CD4-positive, CD25-positive, alpha-beta regulatory T cell (primary cell): ENCODE measurements at regions not wholly inside any gene's neighbourhood (a gene's known extent, or its start where the extent isn't known, plus 50 kb on each side); places are given as distances from the start of the nearest gene placed in this dataset.

ENCODE experiments used
- ATAC-seq, 2 donors: fragments of 150-1000 bp; cut with Tn5 transposase; one replicate each; pipeline ENCODE4 v1.10.0; 2021; ENCODE audit warnings: low read depth in 2 of 2, moderate number of reproducible peaks in 2 of 2, moderate library complexity in 1 of 2
- DNase-seq, 3 donors: peaks; one replicate each; pipeline versions ENCODE4 v3.0.0 to v3.0.0-alpha.2; 2012 to 2022; ENCODE audit warnings: mixed read lengths in 1 of 3
- H3K27ac ChIP-seq: one replicate; pipeline ENCODE4 v1.7.0; 2013; ENCODE audit warnings: mild to moderate bottlenecking, low read length; ENCODE audit not compliant: insufficient read depth, poor library complexity, severe bottlenecking
- H3K27me3 ChIP-seq: one replicate; pipeline ENCODE4 v1.7.0; 2013; ENCODE audit warnings: low read length; ENCODE audit not compliant: control insufficient read depth, insufficient read depth
- H3K36me3 ChIP-seq: one replicate; pipeline ENCODE4 v1.7.0; 2013; ENCODE audit warnings: mild to moderate bottlenecking, low read length, moderate library complexity; ENCODE audit not compliant: control insufficient read depth, insufficient read depth
- H3K4me1 ChIP-seq: 2 replicates; pipeline ENCODE4 v1.7.0; 2013; ENCODE audit warnings: mild to moderate bottlenecking, low read length; ENCODE audit not compliant: insufficient read depth, control insufficient read depth, poor library complexity, severe bottlenecking
- H3K4me3 ChIP-seq: one replicate; pipeline ENCODE4 v1.7.0; 2013; ENCODE audit warnings: low read depth, mild to moderate bottlenecking, low read length, moderate library complexity
- H3K9me3 ChIP-seq, 2 experiments: 1 replicate in 1 of 2; 2 replicates in 1 of 2; pipeline ENCODE4 v1.7.0; 2013; ENCODE audit warnings: low read length in 2 of 2, mild to moderate bottlenecking in 1 of 2, moderate library complexity in 1 of 2; ENCODE audit not compliant: control insufficient read depth in 2 of 2
- H3K27ac Mint-ChIP-seq, 3 donors: one replicate each; pipeline ENCODE4 v1.8.0; 2020 to 2022; ENCODE audit warnings: mild to moderate bottlenecking in 3 of 3, mixed read lengths in 3 of 3, moderate library complexity in 2 of 3
- H3K27me3 Mint-ChIP-seq: one replicate; pipeline ENCODE4 v1.8.0; 2022; ENCODE audit warnings: mild to moderate bottlenecking, mixed read lengths
- H3K36me3 Mint-ChIP-seq: one replicate; pipeline ENCODE4 v1.8.0; 2020; ENCODE audit warnings: mixed read lengths
- H3K4me1 Mint-ChIP-seq, 4 donors: one replicate each; pipeline ENCODE4 v1.8.0; 2020 to 2022; ENCODE audit warnings: mixed read lengths in 4 of 4, mild to moderate bottlenecking in 1 of 4
- H3K4me3 Mint-ChIP-seq, 4 donors: one replicate each; pipeline ENCODE4 v1.8.0; 2020 to 2022; ENCODE audit warnings: mild to moderate bottlenecking in 4 of 4, mixed read lengths in 4 of 4, moderate library complexity in 3 of 4
- H3K9me3 Mint-ChIP-seq, 7 donors: one replicate each; pipeline ENCODE4 v1.8.0; 2020 to 2022; ENCODE audit warnings: mixed read lengths in 7 of 7, mild to moderate bottlenecking in 3 of 7, moderate library complexity in 2 of 7

DNA sequence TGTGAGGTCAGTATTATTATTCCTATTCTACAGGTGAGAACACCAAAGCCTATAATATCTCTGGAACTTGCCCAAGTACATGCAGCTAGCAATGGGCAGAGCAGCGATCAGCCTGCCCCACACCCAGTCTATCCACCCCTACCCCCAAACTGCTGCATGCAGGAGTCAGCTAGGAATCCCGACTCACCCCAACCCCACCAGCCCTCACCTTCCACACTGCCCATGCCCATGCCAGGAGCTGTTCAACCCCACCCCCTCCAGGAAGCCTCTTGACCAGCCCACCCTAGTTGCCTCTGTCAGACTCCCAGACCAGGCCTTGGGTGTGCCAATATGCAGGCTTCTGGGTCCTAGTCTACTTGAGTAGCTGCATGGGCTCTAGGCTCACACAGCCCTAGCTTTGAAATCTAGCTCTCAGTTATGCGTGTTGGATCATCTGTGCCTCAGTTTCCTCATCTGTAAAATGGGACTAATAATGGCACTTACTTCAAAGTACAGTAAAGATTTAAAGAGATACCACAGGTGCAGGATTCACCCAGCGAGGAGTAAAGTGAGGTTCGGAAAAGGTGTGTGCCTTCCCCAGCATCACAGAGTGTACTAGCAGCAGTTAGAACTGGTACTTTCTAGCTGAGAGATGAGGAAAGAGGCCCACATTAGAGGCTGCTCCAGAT, 173.2 kb downstream of the VEGFA start:
- no peak overlapping the region for H3K27ac Mint-ChIP-seq
- H3K27me3 Mint-ChIP-seq: peaks cover 11% of the 10 kb centered on the region
- Histone ChIP-seq H3K36me3 (no peaks in the 10 kb centered on the region), H3K4me3 (no peak overlapping the region), H3K27me3 (peaks cover 8% of the 10 kb centered on the region), H3K27ac (no peak overlapping the region), H3K4me1 (no peaks in the 10 kb centered on the region), H3K9me3 (peaks cover 13 to 25% of the 10 kb centered on the region in 2 experiments)
- peaks cover 0 to 27% (median 2%) of the 10 kb centered on the region in 7 donors for H3K9me3 Mint-ChIP-seq
- no peak for ATAC-seq
- H3K36me3 Mint-ChIP-seq: no peaks in the 10 kb centered on the region
- no peak for DNase-seq
- H3K4me3 Mint-ChIP-seq: no peak overlapping the region
- no peaks in the 10 kb centered on the region for H3K4me1 Mint-ChIP-seq

DNA sequence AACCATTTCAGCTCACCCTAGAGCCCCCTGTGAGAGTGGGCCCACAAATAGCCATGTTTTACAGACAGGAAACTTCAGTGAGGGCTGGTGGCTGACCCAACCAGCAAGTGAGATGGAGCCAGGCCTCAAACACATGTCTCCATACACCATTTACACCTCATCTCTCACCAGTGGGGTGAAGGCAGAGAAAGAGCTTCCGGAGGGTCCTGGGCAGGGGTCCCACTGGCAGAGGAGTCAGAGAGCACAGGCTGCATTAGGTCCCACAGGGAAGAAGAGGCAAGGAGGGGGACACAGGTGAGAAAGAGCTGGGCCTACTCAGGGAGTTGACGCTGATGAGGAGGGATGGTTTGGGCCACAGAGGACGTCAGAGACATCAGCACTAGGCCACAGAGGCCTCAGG, 172.6 kb downstream of the VEGFA start:
- peaks cover 0 to 27% (median 2%) of the 10 kb centered on the region in 7 donors for H3K9me3 Mint-ChIP-seq

GRCh38 chr6:43942011-43942442, 172.0 kb downstream of the VEGFA start:
- Histone ChIP-seq H3K4me1 (no peaks in the 10 kb centered on the region), H3K4me3 (no peak overlapping the region), H3K27ac (no peak overlapping the region), H3K36me3 (no peaks in the 10 kb centered on the region), H3K27me3 (peaks cover 8% of the 10 kb centered on the region), H3K9me3 (peaks cover 13 to 24% of the 10 kb centered on the region in 2 experiments)
- ATAC-seq (no peak), DNase-seq (no peak)
- Mint-ChIP-seq H3K9me3 (peaks cover 0 to 27% (median 2%) of the 10 kb centered on the region in 7 donors), H3K27me3 (peaks cover 14% of the 10 kb centered on the region), H3K27ac (no peak overlapping the region), H3K4me3 (no peak overlapping the region), H3K4me1 (no peaks in the 10 kb centered on the region), H3K36me3 (no peaks in the 10 kb centered on the region)

More for the DNA sequence above, 172.6 kb downstream of the VEGFA start:
- Mint-ChIP-seq H3K4me1 (no peaks in the 10 kb centered on the region), H3K27me3 (peaks cover 14% of the 10 kb centered on the region), H3K27ac (no peak overlapping the region), H3K36me3 (no peaks in the 10 kb centered on the region), H3K4me3 (no peak overlapping the region)
- H3K9me3 ChIP-seq: peaks cover 13 to 25% of the 10 kb centered on the region in 2 experiments
- no peak for DNase-seq
- peaks cover 8% of the 10 kb centered on the region for H3K27me3 ChIP-seq
- H3K4me3 ChIP-seq: no peak overlapping the region
- no peaks in the 10 kb centered on the region for H3K36me3 ChIP-seq
- ATAC-seq: no peak
- no peaks in the 10 kb centered on the region for H3K4me1 ChIP-seq
- no peak overlapping the region for H3K27ac ChIP-seq

- ATAC-seq: no peak
These were observed 171.2 kb downstream of the VEGFA start for GRCh38 chr6:43941174-43941573.

DNA sequence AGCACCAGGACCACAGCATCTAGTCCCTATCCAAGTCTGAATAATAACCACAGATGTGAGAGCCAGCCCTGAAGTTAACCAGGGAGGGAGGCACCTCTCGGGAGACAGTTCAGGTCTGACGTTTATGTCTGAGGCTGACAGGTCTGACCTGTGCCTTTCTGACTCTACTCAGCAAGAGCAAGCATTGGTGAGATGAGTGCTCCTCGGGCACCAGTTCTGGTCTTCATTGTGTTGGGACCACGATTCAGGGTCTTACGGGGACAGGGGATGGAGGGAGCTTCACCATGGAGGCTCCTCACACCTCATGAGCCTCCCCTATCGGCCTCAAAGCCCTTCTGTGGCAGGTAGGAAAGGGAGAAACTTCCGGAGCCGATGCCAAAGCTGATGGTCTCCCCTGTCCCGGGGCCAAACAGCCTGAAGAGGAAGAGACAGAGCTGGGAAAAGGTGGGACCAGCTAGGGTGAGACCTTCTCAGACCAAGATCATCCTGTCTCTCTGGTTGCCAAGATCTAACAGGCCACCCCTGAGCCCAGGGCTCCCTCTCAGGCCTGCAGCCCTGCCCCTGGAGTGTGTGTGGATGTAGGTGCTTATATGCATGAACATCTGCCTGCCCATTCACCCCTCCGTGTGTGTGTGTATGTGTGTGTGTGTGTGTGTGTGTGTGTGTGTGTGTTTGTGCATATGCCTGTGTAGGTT, 170.5 kb downstream of the VEGFA start:
- no peak overlapping the region for H3K4me3 Mint-ChIP-seq
- no peak for ATAC-seq
- no peak for DNase-seq
- H3K27me3 Mint-ChIP-seq: peaks cover 14% of the 10 kb centered on the region
- Histone ChIP-seq H3K4me1 (no peaks in the 10 kb centered on the region), H3K36me3 (no peaks in the 10 kb centered on the region), H3K27ac (no peak overlapping the region), H3K9me3 (peaks cover 6 to 12% of the 10 kb centered on the region in 2 experiments), H3K27me3 (no peaks in the 10 kb centered on the region), H3K4me3 (no peak overlapping the region)
- peaks cover 0 to 18% (median 0%) of the 10 kb centered on the region in 7 donors for H3K9me3 Mint-ChIP-seq
- no peak overlapping the region for H3K27ac Mint-ChIP-seq
- no peaks in the 10 kb centered on the region for H3K36me3 Mint-ChIP-seq
- no peaks in the 10 kb centered on the region for H3K4me1 Mint-ChIP-seq

More at GRCh38 chr6:43941174-43941573, 171.2 kb downstream of the VEGFA start:
- H3K4me3 Mint-ChIP-seq: no peak overlapping the region
- Histone ChIP-seq H3K9me3 (peaks cover 11 to 18% of the 10 kb centered on the region in 2 experiments), H3K4me1 (no peaks in the 10 kb centered on the region), H3K27ac (no peak overlapping the region), H3K27me3 (peaks cover 5% of the 10 kb centered on the region), H3K4me3 (no peak overlapping the region), H3K36me3 (no peaks in the 10 kb centered on the region)
- H3K27me3 Mint-ChIP-seq: peaks cover 14% of the 10 kb centered on the region
- peaks cover 0 to 23% (median 0%) of the 10 kb centered on the region in 7 donors for H3K9me3 Mint-ChIP-seq
- H3K27ac Mint-ChIP-seq: no peak overlapping the region
- no peak for DNase-seq
- no peaks in the 10 kb centered on the region for H3K36me3 Mint-ChIP-seq
- H3K4me1 Mint-ChIP-seq: no peaks in the 10 kb centered on the region

DNA sequence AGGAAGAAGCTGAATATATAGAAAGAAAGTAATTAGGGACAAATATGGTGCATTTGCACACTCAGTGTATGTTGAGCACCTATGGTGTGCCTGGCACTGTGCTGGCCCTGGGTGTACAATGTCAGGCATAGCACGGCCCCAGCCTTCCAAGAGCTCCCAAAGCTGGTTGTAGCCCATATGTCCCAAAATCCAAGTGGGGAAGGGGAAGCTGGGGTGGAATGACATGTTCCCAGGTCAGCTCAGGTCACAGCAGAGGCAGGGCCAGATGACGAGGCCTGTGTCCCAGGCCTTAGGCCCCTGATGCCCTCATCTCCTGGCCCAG, 170.0 kb downstream of the VEGFA start:
- H3K36me3 ChIP-seq: no peaks in the 10 kb centered on the region
- Mint-ChIP-seq H3K4me3 (no peak overlapping the region), H3K9me3 (peaks cover 0 to 14% (median 0%) of the 10 kb centered on the region in 7 donors), H3K27me3 (peaks cover 14% of the 10 kb centered on the region), H3K36me3 (no peaks in the 10 kb centered on the region), H3K27ac (no peak overlapping the region), H3K4me1 (no peaks in the 10 kb centered on the region)
- DNase-seq (no peak), ATAC-seq (no peak)
- H3K27me3 ChIP-seq: no peaks in the 10 kb centered on the region
- no peak overlapping the region for H3K27ac ChIP-seq
- no peaks in the 10 kb centered on the region for H3K4me1 ChIP-seq
- H3K4me3 ChIP-seq: no peak overlapping the region
- peaks cover 3 to 7% of the 10 kb centered on the region in 2 experiments for H3K9me3 ChIP-seq

- H3K9me3 Mint-ChIP-seq: peaks cover 0 to 9% (median 0%) of the 10 kb centered on the region in 7 donors
- no peaks in the 10 kb centered on the region for H3K4me1 Mint-ChIP-seq
- no peak for DNase-seq
- Histone ChIP-seq H3K27ac (no peak overlapping the region), H3K4me3 (no peak overlapping the region), H3K9me3 (peaks cover 0 to 1% of the 10 kb centered on the region in 2 experiments), H3K27me3 (no peaks in the 10 kb centered on the region), H3K4me1 (no peaks in the 10 kb centered on the region), H3K36me3 (no peaks in the 10 kb centered on the region)
- no peak overlapping the region for H3K27ac Mint-ChIP-seq
- no peak for ATAC-seq
- H3K27me3 Mint-ChIP-seq: peaks cover 10% of the 10 kb centered on the region
- no peak overlapping the region for H3K4me3 Mint-ChIP-seq
- H3K36me3 Mint-ChIP-seq: no peaks in the 10 kb centered on the region
These were observed 169.5 kb downstream of the VEGFA start for GRCh38 chr6:43939281-43940070.
